ENCODE measurements at regions not wholly inside any gene's neighbourhood (a gene's known extent, or its start where the extent isn't known, plus 50 kb on each side); places are given as distances from the start of the nearest gene placed in this dataset.
"Not testable (repeated sequence)": the region's sequence is repeated elsewhere in the genome, so short reads cannot be mapped to it uniquely, and the experiment has no call there.

DNA sequence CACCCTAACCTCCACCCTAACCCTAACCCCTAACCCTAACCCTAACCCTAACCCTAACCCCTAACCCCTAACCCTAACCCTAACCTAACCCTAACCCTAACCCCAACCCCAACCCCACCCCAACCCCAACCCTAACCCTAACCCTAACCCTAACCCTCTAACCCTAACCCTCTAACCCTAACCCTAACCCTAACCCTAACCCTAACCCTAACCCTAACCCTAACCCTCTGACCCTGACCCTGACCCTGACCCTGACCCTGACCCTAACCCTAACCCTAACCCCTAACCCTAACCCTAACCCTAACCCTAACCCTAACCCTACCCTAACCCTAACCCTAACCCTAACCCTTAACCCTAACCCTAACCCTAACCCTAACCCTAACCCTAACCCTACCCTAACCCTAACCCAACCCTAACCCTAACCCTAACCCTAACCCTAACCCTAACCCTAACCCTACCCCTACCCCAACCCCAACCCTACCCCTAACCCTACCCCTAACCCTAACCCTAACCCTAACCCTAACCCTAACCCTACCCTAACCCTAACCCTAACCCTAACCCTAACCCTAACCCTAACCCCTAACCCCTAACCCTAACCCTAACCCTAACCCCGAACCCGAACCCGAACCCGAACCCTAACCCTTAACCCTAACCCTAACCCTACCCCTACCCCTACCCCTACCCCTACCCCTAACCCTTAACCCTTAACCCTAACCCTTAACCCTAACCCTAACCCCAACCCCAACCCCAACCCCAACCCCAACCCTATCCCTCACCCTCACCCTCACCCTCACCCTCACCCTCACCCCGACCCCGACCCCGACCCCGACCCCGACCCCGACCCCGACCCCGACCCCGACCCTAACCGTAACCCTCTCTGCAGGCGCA, 186.2 kb upstream of the CHL1 start:
- DNase-seq: not testable (repeated sequence)

GRCh38 chr3:11734-12133, 184.8 kb upstream of the CHL1 start:
- DNase-seq: no peak

- DNase-seq: no peak
Observed at GRCh38 chr3:14652-15051, 181.9 kb upstream of the CHL1 start.

- DNase-seq: no peak
Observed at GRCh38 chr3:16366-16765, 180.2 kb upstream of the CHL1 start.

- no peak for DNase-seq
Observed at GRCh38 chr3:20421-20820, 176.1 kb upstream of the CHL1 start.

- DNase-seq: no peak
Observed at GRCh38 chr3:24006-24405, 172.6 kb upstream of the CHL1 start.

DNA sequence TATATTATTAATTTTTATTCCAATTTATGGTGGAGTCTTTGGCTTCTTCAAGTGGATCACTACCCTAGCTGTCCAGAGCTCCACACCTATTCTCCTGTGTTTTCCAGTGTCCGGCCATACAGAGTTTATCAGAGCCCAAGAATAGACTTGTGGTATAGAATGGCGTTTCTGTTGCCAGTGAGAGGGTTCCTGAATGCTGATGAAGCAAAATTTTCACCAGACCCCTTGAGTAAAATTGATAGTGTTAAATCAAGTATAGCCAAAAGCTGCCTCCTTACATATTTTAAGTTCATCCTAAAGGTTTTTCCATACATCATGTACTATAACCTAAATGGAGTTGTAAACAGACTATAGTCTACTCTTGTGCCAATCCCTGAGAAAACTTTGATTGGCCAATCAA, 171.5 kb upstream of the CHL1 start:
- no peak for DNase-seq

DNA sequence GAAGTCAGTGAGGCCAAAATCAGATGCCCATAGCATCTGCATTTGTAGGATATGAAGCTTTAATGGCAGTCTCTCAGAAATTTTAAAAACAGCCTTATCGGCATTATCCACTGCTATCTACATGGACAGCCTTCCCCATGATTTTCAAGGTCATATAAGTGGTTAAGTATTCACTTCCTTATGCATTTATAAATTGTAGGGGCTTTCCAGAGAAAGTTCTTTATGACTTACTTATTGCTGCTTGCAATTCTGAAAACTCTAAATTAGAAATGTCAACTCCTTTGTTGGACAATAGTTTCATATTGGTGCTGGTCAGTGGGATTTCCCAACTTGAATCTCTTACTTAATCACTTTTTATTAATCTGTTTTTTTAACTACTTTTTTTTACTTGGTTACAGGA, 160.6 kb upstream of the CHL1 start:
- DNase-seq: not testable (repeated sequence)

DNA sequence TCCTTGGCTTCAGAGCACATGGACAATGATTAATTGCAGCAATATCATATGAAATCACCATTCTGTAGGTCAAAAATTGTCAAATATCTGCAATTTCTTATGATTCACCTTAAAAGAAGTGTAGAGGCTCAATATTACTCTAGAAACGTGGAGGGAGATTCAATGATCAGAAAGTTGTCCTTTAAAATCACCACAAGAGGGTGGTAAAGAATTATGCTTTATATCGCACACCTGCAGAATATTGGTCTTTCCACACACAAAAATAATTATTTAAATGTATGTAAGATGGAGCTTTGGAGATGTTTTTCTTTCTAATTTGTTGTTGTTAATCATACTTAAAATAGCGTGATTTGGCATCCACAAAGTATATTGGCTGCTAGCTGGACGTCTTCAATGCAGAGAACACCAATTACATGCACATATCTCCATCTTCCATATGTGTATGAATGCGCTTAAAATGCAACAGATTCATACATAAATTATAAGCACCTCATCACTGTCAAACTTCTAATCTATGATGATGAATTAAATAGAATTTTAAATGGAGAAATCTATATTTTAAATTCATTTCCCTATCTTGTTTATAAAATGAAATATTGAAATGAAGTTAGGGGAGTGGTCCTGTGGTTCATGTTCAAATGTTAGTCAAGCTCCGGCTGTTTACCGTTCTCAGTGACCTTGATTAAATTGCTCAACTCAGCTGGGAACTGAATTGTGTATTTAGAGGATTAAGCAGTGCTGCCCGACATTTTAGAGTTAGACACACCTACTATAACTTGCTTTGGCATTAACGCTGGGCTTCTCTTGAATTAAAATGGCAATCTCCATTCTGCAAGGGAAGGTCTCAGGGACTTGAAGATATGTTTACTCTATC, 153.5 kb upstream of the CHL1 start:
- peak; percentile 21 for DNase-seq

DNA sequence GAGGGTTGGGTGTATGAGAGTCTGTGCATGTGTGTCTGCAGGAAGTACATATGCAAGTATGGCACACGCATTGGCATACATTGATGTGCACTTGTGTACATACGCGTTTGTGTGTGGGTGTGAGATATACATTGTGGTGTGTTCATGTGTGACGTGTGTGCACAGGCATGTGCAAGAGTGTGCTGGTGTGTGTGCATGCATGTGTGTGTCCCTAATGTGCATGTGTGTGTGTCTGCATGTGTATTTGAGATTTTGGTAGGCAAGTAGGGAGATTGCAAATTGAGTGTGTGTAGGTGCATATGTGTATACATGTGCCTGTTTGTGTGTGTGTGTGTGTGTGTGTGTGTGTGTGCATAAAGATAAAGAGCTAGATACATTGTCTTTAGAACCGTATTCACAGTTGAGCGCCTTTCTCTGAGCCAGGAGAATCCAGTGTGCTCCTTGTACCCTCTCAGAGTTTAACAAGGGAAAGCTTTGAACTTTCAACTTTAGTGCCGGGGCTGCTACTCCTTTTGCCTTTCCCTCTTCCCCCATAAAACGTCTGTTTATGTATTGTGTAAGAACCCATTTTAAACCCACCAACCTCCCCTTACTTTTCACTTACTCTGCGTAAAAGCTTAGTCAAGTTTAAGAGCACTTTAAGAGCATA, 152.4 kb upstream of the CHL1 start:
- no peak for DNase-seq

DNA sequence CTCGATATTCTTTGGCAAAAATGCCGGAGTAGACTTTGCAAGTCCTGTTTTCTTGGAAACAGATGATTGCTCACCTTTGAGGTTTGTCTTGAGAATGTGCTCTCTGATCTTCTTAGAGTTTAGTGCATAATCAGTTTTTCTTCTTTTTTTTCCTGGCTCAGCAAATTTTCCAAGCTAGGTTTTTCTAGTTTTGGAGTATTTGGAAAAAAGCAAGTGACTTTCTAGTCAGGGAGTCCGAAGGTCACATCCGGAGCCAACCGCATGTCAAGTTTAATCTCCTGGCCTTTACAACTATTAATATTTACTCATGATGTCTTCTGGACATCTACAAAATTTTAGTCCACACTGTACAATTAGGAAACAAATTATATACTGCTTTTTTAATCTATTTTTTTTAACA, 151.6 kb upstream of the CHL1 start:
- not testable (repeated sequence) for DNase-seq

DNA sequence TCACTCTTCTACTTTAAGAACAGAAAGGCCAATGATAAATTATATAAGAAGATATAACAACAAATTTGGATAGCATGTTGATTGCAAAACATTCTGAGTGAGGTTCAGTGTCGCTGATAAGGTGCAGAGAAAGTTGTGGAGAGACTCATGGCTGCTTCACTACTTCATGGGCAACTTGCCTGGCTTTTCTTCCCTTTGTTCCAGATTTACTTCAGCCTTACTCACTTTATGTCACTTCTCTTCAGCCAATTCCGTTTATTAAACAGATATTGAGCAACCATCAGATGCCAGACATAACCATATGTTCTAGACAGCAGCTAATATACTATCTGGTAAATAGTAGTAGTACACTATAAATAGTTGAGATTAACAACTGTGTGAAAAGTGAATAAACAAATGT, 150.0 kb upstream of the CHL1 start:
- DNase-seq: no peak

DNA sequence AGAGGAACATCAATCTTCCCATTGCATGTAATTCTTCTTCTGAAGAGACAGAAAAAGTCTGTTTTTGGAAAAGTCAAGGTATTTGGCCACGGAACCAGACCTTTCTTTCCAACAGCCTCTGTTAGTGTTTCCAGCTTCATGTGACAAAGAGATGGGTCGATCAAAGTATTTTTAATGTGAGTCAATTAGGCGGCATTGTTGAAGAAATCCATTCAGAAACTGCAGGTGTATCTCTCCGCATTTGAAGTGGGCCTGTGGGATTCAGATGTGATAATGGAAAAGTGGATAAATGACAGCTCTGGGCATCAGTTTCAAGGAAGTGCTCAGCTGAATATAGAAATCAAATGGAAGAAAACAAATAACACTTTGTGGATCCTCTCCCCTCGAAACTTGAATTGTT, 143.1 kb upstream of the CHL1 start:
- not testable (repeated sequence) for DNase-seq

GRCh38 chr3:54240-54639, 142.3 kb upstream of the CHL1 start:
- DNase-seq: no peak

DNA sequence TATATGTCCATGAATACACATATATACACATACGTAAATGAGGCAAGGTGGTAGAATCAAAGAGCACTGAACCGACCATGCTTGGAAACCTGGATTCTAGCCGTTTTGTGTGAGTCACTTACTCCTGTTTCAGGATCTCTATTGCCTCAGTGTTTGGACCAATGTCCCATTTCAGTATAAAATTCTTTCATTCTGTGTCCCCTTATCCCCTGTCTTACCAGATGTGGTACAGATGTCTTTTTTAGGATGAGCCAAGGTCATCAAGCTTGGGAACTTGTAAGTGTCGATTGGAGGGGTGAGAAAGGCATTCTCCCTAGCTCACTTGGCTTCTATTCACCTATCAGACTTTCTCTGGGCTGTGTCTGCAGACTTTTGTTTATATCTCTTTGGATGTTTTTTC, 139.9 kb upstream of the CHL1 start:
- DNase-seq: no peak

GRCh38 chr3:59854-60253, 136.7 kb upstream of the CHL1 start:
- DNase-seq: no peak

DNA sequence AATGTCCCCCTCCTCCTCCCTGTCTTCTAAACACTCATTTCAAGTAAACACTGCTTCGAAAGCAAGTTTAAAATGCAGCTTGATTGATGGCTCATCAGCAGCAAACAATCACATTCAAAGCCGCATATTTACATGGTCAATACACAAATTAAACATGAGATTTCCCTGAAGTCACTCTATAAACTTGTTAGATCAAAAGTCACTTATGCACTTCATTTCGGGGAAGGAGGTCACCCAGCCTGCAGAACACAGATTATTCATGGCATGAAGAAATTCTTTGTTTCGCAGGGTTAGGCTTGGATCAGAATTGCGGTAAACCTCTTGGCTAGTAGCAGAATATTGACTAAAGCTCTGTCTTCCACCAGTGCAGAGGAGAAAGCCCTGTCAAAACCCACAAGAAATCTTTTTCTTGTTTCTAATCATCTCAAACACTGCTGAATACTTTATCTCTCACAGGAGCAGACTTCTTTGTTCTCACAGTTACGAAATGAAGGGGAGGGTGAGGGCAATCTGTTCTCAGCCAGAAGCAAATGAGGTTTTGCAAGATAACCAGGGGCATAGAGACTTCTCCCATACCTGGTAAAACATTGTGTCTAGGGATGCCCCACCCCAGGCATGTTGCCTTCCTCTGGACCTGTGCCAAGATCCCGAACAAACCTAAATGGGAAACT, 133.3 kb upstream of the CHL1 start:
- no peak for DNase-seq

GRCh38 chr3:69690-70089, 126.9 kb upstream of the CHL1 start:
- no peak for DNase-seq

DNA sequence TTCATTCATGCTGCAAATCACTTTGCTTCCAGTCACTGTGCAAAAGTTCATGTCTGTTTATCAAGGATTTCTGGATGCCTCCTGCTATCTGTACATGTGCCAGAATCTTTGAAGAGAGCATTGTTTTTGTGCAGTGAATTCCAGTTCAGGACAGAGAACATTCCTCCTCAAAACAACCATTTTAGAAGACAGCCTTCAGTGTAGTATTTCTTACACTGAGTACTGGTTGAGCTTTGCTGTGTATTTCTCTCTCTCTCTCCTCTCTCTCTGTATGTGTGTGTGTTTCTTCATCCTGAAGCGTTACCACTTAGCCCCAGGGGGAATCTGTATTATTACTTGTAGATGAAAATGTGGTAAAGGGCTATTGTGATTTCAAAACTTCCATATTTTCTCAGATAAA, 123.8 kb upstream of the CHL1 start:
- DNase-seq: no peak

DNA sequence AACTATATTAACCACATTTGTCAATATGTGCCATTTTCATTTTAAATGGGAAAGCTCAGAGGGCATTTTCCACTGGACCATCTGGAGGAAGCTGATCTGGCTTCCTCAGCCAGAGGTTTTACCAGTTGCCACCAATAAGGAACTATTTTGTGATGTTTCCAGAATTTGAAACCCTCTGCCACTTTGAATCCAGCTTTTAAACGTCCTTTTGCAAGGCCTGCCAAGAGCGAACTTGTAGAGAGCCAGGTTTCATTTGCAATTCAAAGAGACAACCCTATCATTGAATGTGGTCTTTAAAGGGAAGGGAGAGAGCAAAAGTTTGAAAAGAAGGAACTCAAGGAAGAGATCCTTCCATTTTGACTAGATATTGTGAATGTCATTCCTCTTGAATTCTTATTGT, 123.3 kb upstream of the CHL1 start:
- no peak for DNase-seq

GRCh38 chr3:74676-75243, 121.8 kb upstream of the CHL1 start:
- no peak for DNase-seq

DNA sequence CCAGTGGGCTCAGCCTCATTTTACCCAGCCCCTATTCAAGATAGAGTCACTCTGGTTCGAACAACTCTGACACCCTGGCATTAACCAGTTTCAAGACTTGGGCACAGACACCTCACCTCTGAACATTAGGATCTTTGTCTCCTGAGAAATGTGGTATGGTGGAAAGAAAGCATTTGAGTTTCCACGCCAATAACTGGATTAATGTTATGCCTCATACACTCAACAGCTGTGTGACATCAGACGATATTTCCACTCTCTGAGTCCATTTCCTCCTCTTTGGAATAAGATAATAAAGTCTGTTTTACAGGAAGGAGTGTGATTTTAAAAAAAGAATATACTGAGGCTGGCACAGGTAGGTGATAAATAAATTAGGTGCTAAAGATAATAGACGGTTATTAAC, 121.3 kb upstream of the CHL1 start:
- no peak for DNase-seq

DNA sequence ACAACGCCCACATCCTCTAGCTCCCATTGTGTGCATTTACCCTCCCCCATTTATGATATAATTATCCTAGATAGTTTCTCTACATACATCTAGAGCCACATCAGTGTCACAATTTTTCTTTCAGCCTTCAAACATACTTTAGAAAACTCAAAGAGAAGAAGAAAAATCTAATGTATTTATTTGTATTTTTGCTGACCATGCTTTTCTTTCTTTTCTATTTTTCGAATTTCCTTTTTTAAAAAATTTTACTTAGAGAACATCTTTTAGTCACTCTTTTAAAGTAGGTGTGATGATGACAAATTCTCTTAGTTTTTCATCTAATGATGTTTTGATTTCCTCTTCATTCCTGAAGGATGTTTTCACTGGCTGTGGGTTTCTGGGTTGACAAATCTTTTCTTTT, 117.0 kb upstream of the CHL1 start:
- DNase-seq: no peak
